ENCODE measurements at regions not wholly inside any gene's neighbourhood (a gene's known extent, or its start where the extent isn't known, plus 50 kb on each side); places are given as distances from the start of the nearest gene placed in this dataset.

- TF ChIP-seq XRCC4 (IDR thresholded peaks at IDR 0.05; ENCODE audit: extremely low read depth, insufficient read depth, insufficient read length) (no peak), POLR2H (tag; IDR thresholded peaks at IDR 0.05; ENCODE audit: low read depth) (no peak)
Observed at GRCh38 chr3:193010191-193010590, 92.5 kb upstream of the MB21D2 start (continued).

- no peak for ATAC-seq
Observed at GRCh38 chr3:193011958-193012357, 94.3 kb upstream of the MB21D2 start.

More at GRCh38 chr3:193011958-193012357, 94.3 kb upstream of the MB21D2 start:
- Histone ChIP-seq H3K36me3 (ENCODE audit: control insufficient read depth, insufficient read depth, low read length) (no peaks in the 10 kb centered on the region), H3K4me1 (replicated peaks in 1 of 2; ENCODE audit: control insufficient read depth in 2 of 2, insufficient read depth in 2 of 2, low read length in 2 of 2) (no peaks in the 10 kb centered on the region), H3K9me1 (ENCODE audit: control insufficient read depth, insufficient read depth, low read length) (no peaks in the 10 kb centered on the region), H3K27ac (ENCODE audit: extremely low read depth, low read depth, low read length) (no peak overlapping the region), H2AFZ (ENCODE audit: low read depth, low read length) (no peak overlapping the region), H3K27me3 (ENCODE audit: control insufficient read depth in 2 of 2, insufficient read depth in 2 of 2, low read length in 2 of 2) (no peaks in the 10 kb centered on the region), H3K79me2 (ENCODE audit: control insufficient read depth, insufficient read depth, low read length) (no peaks in the 10 kb centered on the region), H4K20me1 (replicated peaks; ENCODE audit: control insufficient read depth, insufficient read depth, low read length) (no peaks in the 10 kb centered on the region), H3K9ac (ENCODE audit: insufficient read depth in 1 of 2, low read depth in 2 of 2, low read length in 2 of 2) (no peak overlapping the region), H3K4me3 (no peak overlapping the region), H3K4me2 (ENCODE audit: insufficient read depth, low read length) (no peak overlapping the region), H3K9me3 (replicated peaks; ENCODE audit: control insufficient read depth, insufficient read depth, low read depth, low read length) (no peaks in the 10 kb centered on the region)
- TF ChIP-seq MAFF (IDR thresholded peaks at IDR 0.05; ENCODE audit: low read length) (peak; percentile 25; the same call in 1 of the 2 replicates), GATAD2A (IDR thresholded peaks at IDR 0.05) (no peak), MAFG (tag; conservative IDR thresholded peaks at IDR 0.05) (peak; percentile 20; the same call in 1 of the 2 replicates), ZNF239 (CRISPR knock-in tag; IDR thresholded peaks at IDR 0.05) (no peak), ZNF316 (IDR thresholded peaks at IDR 0.05) (peak; percentile 45; the same call in 1 of the 2 replicates), C11orf30 (IDR thresholded peaks at IDR 0.05; ENCODE audit: low read depth) (peak; percentile 15; the same call in 1 of the 2 replicates), ZBTB26 (CRISPR knock-in tag; IDR thresholded peaks at IDR 0.05) (no peak)
- ChIA-PET POLR2A (no interaction called here), CTCF (ENCODE audit: low intra/inter-chr PET ratio) (interaction anchor here (0.6 kb wide), 1 partner anchor 15 kb away, joined by 6 read pairs; no protein-coding TSS in a partner anchor)
- BruUV-seq (replicated peaks), result no TSS peak
- no peak for FAIRE-seq
- in situ Hi-C loops (cut with MboI) (no loop called here), intact Hi-C loops (cut with micrococcal nuclease) (no loop called here)
- 0% methylated on average over 3 of the region's 3 CpGs for WGBS (ENCODE audit: insufficient coverage, low coverage, missing lambda C conversion rate)
- no peak for DNase-seq (ENCODE audit: extremely low read depth in 1 of 4, low spot score in 3 of 4)
